IMR-90 (cell line): ENCODE measurements at regions not wholly inside any gene's neighbourhood (a gene's known extent, or its start where the extent isn't known, plus 50 kb on each side); places are given as distances from the start of the nearest gene placed in this dataset.

Source experiments
- ATAC-seq: fragments of 200-7000 bp; cut with Tn5 transposase; 2 replicates; pipeline ENCODE4 v1.9.1; 2020; ENCODE audit warnings: low read depth, mild to moderate bottlenecking, moderate library complexity
- BruUV-seq: library from RNA; stranded (reverse); fragments of 400-500 nt; replicated peaks from 2 replicates; lab custom pipeline; 2021; lab: Mats Ljungman, UMichigan
- CTCF ChIA-PET: fragments of 300-600 bp; formaldehyde crosslinking; extraction: SDS; loops from one replicate; lab custom pipeline; 2021; ENCODE audit warnings: antibody characterized with exemption; lab: Yijun Ruan, JAX
- POLR2A ChIA-PET: fragments of 300-600 bp; sonication (Branson Sonifier 250); formaldehyde crosslinking; loops from one replicate; lab custom pipeline; 2022; ENCODE audit warnings: antibody characterized with exemption; ENCODE audit not compliant: unreplicated experiment; lab: Charles Lee
- DNase-seq: peaks from one replicate; pipeline ENCODE4 v3.0.0; 2013
- H2AFZ ChIP-seq: replicated peaks from 2 replicates; pipeline ENCODE3; 2013; ENCODE audit warnings: low read length, mild to moderate bottlenecking; ENCODE audit not compliant: poor library complexity
- H2AK5ac ChIP-seq: 2 replicates; pipeline ENCODE4 v1.6.1; 2013; ENCODE audit warnings: low read depth, low read length, inconsistent platforms
- H2AK9ac ChIP-seq: replicated peaks from 2 replicates; pipeline ENCODE3; 2013; ENCODE audit warnings: mild to moderate bottlenecking, low read depth, low read length, moderate library complexity; ENCODE audit not compliant: poor library complexity
- H2BK120ac ChIP-seq: 2 replicates; pipeline ENCODE4 v1.6.1; 2013; ENCODE audit warnings: low read depth, low read length, inconsistent platforms
- H2BK15ac ChIP-seq: 3 replicates; pipeline ENCODE4 v1.6.1; 2013; ENCODE audit warnings: low read depth, low read length, inconsistent platforms
- H2BK20ac ChIP-seq: 2 replicates; pipeline ENCODE4 v1.6.1; 2013; ENCODE audit warnings: low read depth, mild to moderate bottlenecking, inconsistent platforms, low read length, moderate library complexity
- H2BK5ac ChIP-seq: 2 replicates; pipeline ENCODE4 v1.6.1; 2013; ENCODE audit warnings: mild to moderate bottlenecking, low read depth, low read length, inconsistent platforms; ENCODE audit not compliant: poor library complexity, severe bottlenecking
- H3K14ac ChIP-seq: replicated peaks from 2 replicates; pipeline ENCODE4 v1.6.1; 2013; ENCODE audit warnings: low read depth, low read length, inconsistent platforms
- H3K18ac ChIP-seq: 2 replicates; pipeline ENCODE4 v1.6.1; 2013; ENCODE audit warnings: low read depth, low read length, control low read depth
- H3K23ac ChIP-seq: 2 replicates; pipeline ENCODE4 v1.6.1; 2013; ENCODE audit warnings: low read depth, low read length, inconsistent platforms
- H3K27ac ChIP-seq: 2 replicates; pipeline ENCODE4 v1.5.1; 2013; ENCODE audit warnings: mild to moderate bottlenecking, control low read depth, low read length; ENCODE audit not compliant: insufficient read depth
- H3K27me3 ChIP-seq: 2 replicates; pipeline ENCODE4 v1.6.1; 2013; ENCODE audit warnings: low read length; ENCODE audit not compliant: control insufficient read depth, insufficient read depth
- H3K36me3 ChIP-seq: 2 replicates; pipeline ENCODE4 v1.6.1; 2013; ENCODE audit warnings: low read length, mixed read lengths; ENCODE audit not compliant: control insufficient read depth, insufficient read depth
- H3K4ac ChIP-seq: 2 replicates; pipeline ENCODE4 v1.6.1; 2013; ENCODE audit warnings: low read depth, low read length, inconsistent platforms
- H3K4me1 ChIP-seq: 2 replicates; pipeline ENCODE4 v1.6.1; 2013; ENCODE audit warnings: low read length, mixed read lengths; ENCODE audit not compliant: control insufficient read depth, insufficient read depth
- H3K4me2 ChIP-seq: 2 replicates; pipeline ENCODE4 v1.6.1; 2013; ENCODE audit warnings: low read depth, mild to moderate bottlenecking, control low read depth, low read length, moderate library complexity
- H3K4me3 ChIP-seq: 2 replicates; pipeline ENCODE4 v1.5.1; 2013; ENCODE audit warnings: low read depth, mild to moderate bottlenecking, control low read depth, low read length, moderate library complexity; ENCODE audit not compliant: insufficient read depth
- H3K56ac ChIP-seq: 2 replicates; pipeline ENCODE4 v1.6.1; 2013; ENCODE audit warnings: low read length, inconsistent platforms; ENCODE audit not compliant: insufficient read depth; ENCODE audit errors: extremely low read depth
- H3K79me1 ChIP-seq, 2 experiments: 2 replicates each; pipeline ENCODE4 v1.6.1; 2013; ENCODE audit warnings: low read length in 2 of 2, inconsistent platforms in 1 of 2, low read depth in 1 of 2
- H3K9ac ChIP-seq: 2 replicates; pipeline ENCODE4 v1.6.1; 2013; ENCODE audit warnings: low read depth, low read length, control low read depth
- H3K9me1 ChIP-seq: 2 replicates; pipeline ENCODE4 v1.6.1; 2013; ENCODE audit warnings: low read length, inconsistent platforms; ENCODE audit not compliant: insufficient read depth
- H3K9me3 ChIP-seq: 2 replicates; pipeline ENCODE4 v1.6.1; 2013; ENCODE audit warnings: low read length; ENCODE audit not compliant: control insufficient read depth, insufficient read depth
- H4K20me1 ChIP-seq: 2 replicates; pipeline ENCODE4 v1.6.1; 2013; ENCODE audit warnings: low read length, inconsistent platforms; ENCODE audit not compliant: insufficient read depth
- H4K5ac ChIP-seq: 2 replicates; pipeline ENCODE4 v1.6.1; 2013; ENCODE audit warnings: mild to moderate bottlenecking, low read depth, low read length, control low read depth
- H4K8ac ChIP-seq, 2 experiments: 2 replicates each; pipeline ENCODE4 v1.6.1; 2013; ENCODE audit warnings: low read depth in 2 of 2, low read length in 2 of 2, control low read depth in 1 of 2, inconsistent platforms in 1 of 2
- H4K91ac ChIP-seq: 2 replicates; pipeline ENCODE4 v1.6.1; 2013; ENCODE audit warnings: low read depth, low read length, inconsistent platforms; ENCODE audit not compliant: insufficient read depth
- CEBPB ChIP-seq: IDR thresholded peaks from 2 replicates; pipeline ENCODE4 v1.6.1; 2012; ENCODE audit warnings: low read depth, low read length, improper control_type of control experiment
- CTCF ChIP-seq: conservative IDR thresholded peaks from 2 replicates; pipeline ENCODE4 v1.5.1; 2012; ENCODE audit warnings: mild to moderate bottlenecking, low read depth, low read length, improper control_type of control experiment
- ELK1 ChIP-seq: fragments of 150-350 bp; IDR thresholded peaks from 2 replicates; pipeline ENCODE4 v1.6.1; 2016; ENCODE audit warnings: low read depth, mild to moderate bottlenecking, low read length, moderate library complexity, borderline replicate concordance
- MAFK ChIP-seq: IDR thresholded peaks from 2 replicates; pipeline ENCODE4 v1.6.1; 2012; ENCODE audit warnings: low read depth, low read length, improper control_type of control experiment
- RAD21 ChIP-seq: IDR thresholded peaks from 2 replicates; pipeline ENCODE4 v1.6.1; 2012; ENCODE audit warnings: low read length, improper control_type of control experiment
- RFX5 ChIP-seq: IDR thresholded peaks from 2 replicates; pipeline ENCODE4 v1.8.0; 2012; ENCODE audit warnings: low read depth, mild to moderate bottlenecking, low read length, moderate library complexity
- dilution Hi-C: fragments of 300-500 bp; cut with HindIII; formaldehyde crosslinking; loops from one replicate; pipeline ENCODE4 v1.14.3; 2018; ENCODE audit warnings: low sequenced_read_pairs; ENCODE audit not compliant: unreplicated experiment
- in situ Hi-C: fragments of 300-500 bp; cut with MboI; formaldehyde crosslinking; loops from 3 replicates; pipeline ENCODE4 v1.14.3; 2019; ENCODE audit warnings: low sequenced_read_pairs, inconsistent platforms, mixed read lengths
- intact Hi-C: fragments of 100-400 bp; cut with micrococcal nuclease; formaldehyde crosslinking; loops from 2 replicates; pipeline ENCODE4 v1.10.0; 2022

- CTCF ChIA-PET, result interaction anchor here (1.3 kb wide), 1 partner anchor 115 kb away, joined by 3 read pairs; no protein-coding TSS in a partner anchor
Measured at GRCh38 chr11:22991196-22991595, 130.9 kb upstream of the CCDC179 start.

More at GRCh38 chr11:22991196-22991595, 130.9 kb upstream of the CCDC179 start:
- no peak overlapping the region for H3K18ac ChIP-seq
- H3K27me3 ChIP-seq, result no peaks in the 10 kb centered on the region
- ATAC-seq (no peak), DNase-seq (no peak)
- dilution Hi-C loops, result no loop called here
- no peak overlapping the region for H3K27ac ChIP-seq
- intact Hi-C loops, result no loop called here
- H3K79me1 ChIP-seq, result no peaks in the 10 kb centered on the region
- H3K9me3 ChIP-seq, result peaks cover 15% of the 10 kb centered on the region
- H2BK5ac ChIP-seq, result no peak overlapping the region
- no peak for TF ChIP-seq ELK1
- TF ChIP-seq RAD21, result no peak
- no peak for TF ChIP-seq CEBPB
- TF ChIP-seq MAFK, result no peak
- TF ChIP-seq RFX5, result no peak
- no peak for TF ChIP-seq CTCF
- no peaks in the 10 kb centered on the region for H3K36me3 ChIP-seq
- in situ Hi-C loops, result no loop called here
- H3K23ac ChIP-seq, result no peak overlapping the region
- no peak overlapping the region for H2BK15ac ChIP-seq
- no peaks in the 10 kb centered on the region for H3K9me1 ChIP-seq
- no peak overlapping the region for H3K4me3 ChIP-seq
- no TSS peak for BruUV-seq
- no peak overlapping the region for H3K56ac ChIP-seq
- no peaks in the 10 kb centered on the region for H3K4me1 ChIP-seq
- H4K8ac ChIP-seq, result no peak overlapping the region
- H4K20me1 ChIP-seq, result no peaks in the 10 kb centered on the region
- H2AK9ac ChIP-seq, result no peak overlapping the region
- POLR2A ChIA-PET, result no interaction called here
- H3K14ac ChIP-seq, result no peak overlapping the region
- H4K5ac ChIP-seq, result no peak overlapping the region
- no peak overlapping the region for H2BK20ac ChIP-seq
- H3K9ac ChIP-seq, result no peak overlapping the region
- no peak overlapping the region for H3K4ac ChIP-seq
- no peak overlapping the region for H4K91ac ChIP-seq
- H2AK5ac ChIP-seq, result no peak overlapping the region
- H2AFZ ChIP-seq, result no peak overlapping the region
- no peak overlapping the region for H3K4me2 ChIP-seq
- no peak overlapping the region for H2BK120ac ChIP-seq
